Activated CD4-positive, alpha-beta T cell treated with anti-CD3 and anti-CD28 coated beads, Interleukin-2, amount 10 ng/mL, durations not matched to agents 7 days and 5 days (primary cell): ENCODE measurements at regions not wholly inside any gene's neighbourhood (a gene's known extent, or its start where the extent isn't known, plus 50 kb on each side); places are given as distances from the start of the nearest gene placed in this dataset.
"Not testable (repeated sequence)": the region's sequence is repeated elsewhere in the genome, so short reads cannot be mapped to it uniquely, and the experiment has no call there.

Source experiments
- CTCF ChIA-PET: fragments of 350-600 bp; sonication (Branson Sonifier 250); formaldehyde crosslinking; loops from one replicate; lab custom pipeline; 2021; ENCODE audit warnings: antibody characterized with exemption; lab: Charles Lee
- POLR2A ChIA-PET: fragments of 350-600 bp; sonication (Branson Sonifier 250); formaldehyde crosslinking; loops from one replicate; lab custom pipeline; 2021; ENCODE audit warnings: antibody characterized with exemption; lab: Charles Lee
- DNase-seq: peaks from one replicate; pipeline ENCODE4 v3.0.0-alpha.2; 2020
- H3K27ac Mint-ChIP-seq: one replicate; pipeline ENCODE4 v1.8.0; 2021; ENCODE audit warnings: mild to moderate bottlenecking, moderate library complexity, mixed read lengths
- H3K27me3 Mint-ChIP-seq: one replicate; pipeline ENCODE4 v1.8.0; 2021; ENCODE audit warnings: mixed read lengths
- H3K36me3 Mint-ChIP-seq: one replicate; pipeline ENCODE4 v1.8.0; 2021; ENCODE audit warnings: low read depth, mixed read lengths
- H3K4me1 Mint-ChIP-seq: one replicate; pipeline ENCODE4 v1.8.0; 2021; ENCODE audit warnings: mixed read lengths
- H3K4me3 Mint-ChIP-seq: one replicate; pipeline ENCODE4 v1.8.0; 2021; ENCODE audit warnings: mild to moderate bottlenecking, moderate library complexity, mixed read lengths
- H3K9me3 Mint-ChIP-seq: one replicate; pipeline ENCODE4 v1.8.0; 2021; ENCODE audit warnings: mixed read lengths

GRCh38 chr7:42574685-42575084 is 337.2 kb downstream of the C7orf25 start:
- Mint-ChIP-seq H3K36me3 (no peaks in the 10 kb centered on the region), H3K27me3 (no peaks in the 10 kb centered on the region), H3K27ac (no peak overlapping the region), H3K4me3 (no peak overlapping the region), H3K4me1 (no peaks in the 10 kb centered on the region), H3K9me3 (peaks cover 11% of the 10 kb centered on the region)
- no peak for DNase-seq
- ChIA-PET CTCF (interaction anchor here (0.6 kb wide), 1 partner anchor 150 kb away, joined by 5 read pairs; no protein-coding TSS in a partner anchor), POLR2A (no interaction called here)

- ChIA-PET POLR2A (no interaction called here), CTCF (interaction anchor here (0.6 kb wide), 1 partner anchor 150 kb away, joined by 5 read pairs; no protein-coding TSS in a partner anchor)
- H3K4me3 Mint-ChIP-seq = no peak overlapping the region
- H3K9me3 Mint-ChIP-seq = peaks cover 5% of the 10 kb centered on the region
- no peak overlapping the region for H3K27ac Mint-ChIP-seq
- no peak for DNase-seq
- H3K27me3 Mint-ChIP-seq = no peaks in the 10 kb centered on the region
- H3K36me3 Mint-ChIP-seq = no peaks in the 10 kb centered on the region
- no peaks in the 10 kb centered on the region for H3K4me1 Mint-ChIP-seq
Measured at GRCh38 chr7:42573881-42574672, 337.1 kb upstream of the GLI3 start.

- Mint-ChIP-seq H3K9me3 (no peaks in the 10 kb centered on the region), H3K4me3 (no peak overlapping the region), H3K27ac (no peak overlapping the region), H3K27me3 (no peaks in the 10 kb centered on the region), H3K36me3 (no peaks in the 10 kb centered on the region), H3K4me1 (no peaks in the 10 kb centered on the region)
- ChIA-PET POLR2A (no interaction called here), CTCF (no interaction called here)
- no peak for DNase-seq
Measured at GRCh38 chr7:42572561-42572960, 335.6 kb upstream of the GLI3 start.

GRCh38 chr7:42572056-42572455 is 335.0 kb upstream of the GLI3 start:
- H3K27ac Mint-ChIP-seq = no peak overlapping the region
- H3K4me1 Mint-ChIP-seq = no peaks in the 10 kb centered on the region
- H3K9me3 Mint-ChIP-seq = no peaks in the 10 kb centered on the region
- no peak overlapping the region for H3K4me3 Mint-ChIP-seq
- DNase-seq = no peak
- no peaks in the 10 kb centered on the region for H3K27me3 Mint-ChIP-seq
- ChIA-PET POLR2A (no interaction called here), CTCF (no interaction called here)
- H3K36me3 Mint-ChIP-seq = no peaks in the 10 kb centered on the region

- CTCF ChIA-PET = no interaction called here
- Mint-ChIP-seq H3K4me1 (no peaks in the 10 kb centered on the region), H3K4me3 (no peak overlapping the region), H3K36me3 (no peaks in the 10 kb centered on the region), H3K27ac (no peak overlapping the region), H3K27me3 (no peaks in the 10 kb centered on the region), H3K9me3 (no peaks in the 10 kb centered on the region)
- DNase-seq = no peak
- POLR2A ChIA-PET = no interaction called here
Measured at GRCh38 chr7:42570944-42571343, 333.9 kb upstream of the GLI3 start.

GRCh38 chr7:42567051-42567450 is 330.0 kb upstream of the GLI3 start:
- H3K27ac Mint-ChIP-seq = no peak overlapping the region
- ChIA-PET POLR2A (no interaction called here), CTCF (no interaction called here)
- no peaks in the 10 kb centered on the region for H3K27me3 Mint-ChIP-seq
- H3K9me3 Mint-ChIP-seq = peaks cover 2% of the 10 kb centered on the region
- H3K4me1 Mint-ChIP-seq = no peaks in the 10 kb centered on the region
- DNase-seq = no peak
- H3K36me3 Mint-ChIP-seq = no peaks in the 10 kb centered on the region
- H3K4me3 Mint-ChIP-seq = no peak overlapping the region

- peaks cover 2% of the 10 kb centered on the region for H3K9me3 Mint-ChIP-seq
Measured at GRCh38 chr7:42561797-42562196, 324.8 kb upstream of the GLI3 start.

GRCh38 chr7:42560866-42561265 is 323.9 kb upstream of the GLI3 start:
- no peaks in the 10 kb centered on the region for H3K4me1 Mint-ChIP-seq
- no peaks in the 10 kb centered on the region for H3K36me3 Mint-ChIP-seq
- H3K4me3 Mint-ChIP-seq = no peak overlapping the region
- CTCF ChIA-PET = no interaction called here
- H3K27ac Mint-ChIP-seq = no peak overlapping the region
- no peak for DNase-seq
- no peaks in the 10 kb centered on the region for H3K27me3 Mint-ChIP-seq
- H3K9me3 Mint-ChIP-seq = peaks cover 5% of the 10 kb centered on the region
- POLR2A ChIA-PET = no interaction called here

More at GRCh38 chr7:42561797-42562196, 324.8 kb upstream of the GLI3 start:
- H3K4me3 Mint-ChIP-seq = no peak overlapping the region
- CTCF ChIA-PET = no interaction called here
- no peaks in the 10 kb centered on the region for H3K36me3 Mint-ChIP-seq
- no peak for DNase-seq
- no peak overlapping the region for H3K27ac Mint-ChIP-seq
- H3K27me3 Mint-ChIP-seq = no peaks in the 10 kb centered on the region
- POLR2A ChIA-PET = no interaction called here
- H3K4me1 Mint-ChIP-seq = no peaks in the 10 kb centered on the region

- H3K27ac Mint-ChIP-seq, H3K4me3 Mint-ChIP-seq, H3K9me3 Mint-ChIP-seq, CTCF ChIA-PET, H3K4me1 Mint-ChIP-seq, H3K36me3 Mint-ChIP-seq, DNase-seq, H3K27me3 Mint-ChIP-seq: not testable (repeated sequence)
- POLR2A ChIA-PET = interaction anchor here (0.6 kb wide), 1 partner anchor 70 kb away, joined by 3 read pairs; no protein-coding TSS in a partner anchor
Measured at GRCh38 chr7:42554932-42555331, 317.9 kb upstream of the GLI3 start.

GRCh38 chr7:42552227-42552626 is 315.2 kb upstream of the GLI3 start:
- POLR2A ChIA-PET = no interaction called here
- Mint-ChIP-seq H3K27ac (no peak overlapping the region), H3K4me3 (no peak overlapping the region), H3K9me3 (peaks cover 9% of the 10 kb centered on the region), H3K27me3 (no peaks in the 10 kb centered on the region), H3K36me3 (no peaks in the 10 kb centered on the region), H3K4me1 (no peaks in the 10 kb centered on the region)
- CTCF ChIA-PET = no interaction called here
- DNase-seq = no peak

- CTCF ChIA-PET = no interaction called here
- no peaks in the 10 kb centered on the region for H3K27me3 Mint-ChIP-seq
- no peaks in the 10 kb centered on the region for H3K36me3 Mint-ChIP-seq
Measured at GRCh38 chr7:42550706-42551470, 313.9 kb upstream of the GLI3 start.

GRCh38 chr7:42549866-42550485 is 313.0 kb upstream of the GLI3 start:
- Mint-ChIP-seq H3K9me3 (peaks cover 7% of the 10 kb centered on the region), H3K36me3 (no peaks in the 10 kb centered on the region), H3K27ac (no peak overlapping the region), H3K4me3 (no peak overlapping the region), H3K27me3 (no peaks in the 10 kb centered on the region), H3K4me1 (no peaks in the 10 kb centered on the region)
- ChIA-PET POLR2A (no interaction called here), CTCF (no interaction called here)
- no peak for DNase-seq

More at GRCh38 chr7:42550706-42551470, 313.9 kb upstream of the GLI3 start:
- DNase-seq = no peak
- H3K27ac Mint-ChIP-seq = no peak overlapping the region
- H3K4me1 Mint-ChIP-seq = no peaks in the 10 kb centered on the region
- no peak overlapping the region for H3K4me3 Mint-ChIP-seq
- peaks cover 6% of the 10 kb centered on the region for H3K9me3 Mint-ChIP-seq
- POLR2A ChIA-PET = no interaction called here
